ENCODE measurements at regions not wholly inside any gene's neighbourhood (a gene's known extent, or its start where the extent isn't known, plus 50 kb on each side); places are given as distances from the start of the nearest gene placed in this dataset.

DNA sequence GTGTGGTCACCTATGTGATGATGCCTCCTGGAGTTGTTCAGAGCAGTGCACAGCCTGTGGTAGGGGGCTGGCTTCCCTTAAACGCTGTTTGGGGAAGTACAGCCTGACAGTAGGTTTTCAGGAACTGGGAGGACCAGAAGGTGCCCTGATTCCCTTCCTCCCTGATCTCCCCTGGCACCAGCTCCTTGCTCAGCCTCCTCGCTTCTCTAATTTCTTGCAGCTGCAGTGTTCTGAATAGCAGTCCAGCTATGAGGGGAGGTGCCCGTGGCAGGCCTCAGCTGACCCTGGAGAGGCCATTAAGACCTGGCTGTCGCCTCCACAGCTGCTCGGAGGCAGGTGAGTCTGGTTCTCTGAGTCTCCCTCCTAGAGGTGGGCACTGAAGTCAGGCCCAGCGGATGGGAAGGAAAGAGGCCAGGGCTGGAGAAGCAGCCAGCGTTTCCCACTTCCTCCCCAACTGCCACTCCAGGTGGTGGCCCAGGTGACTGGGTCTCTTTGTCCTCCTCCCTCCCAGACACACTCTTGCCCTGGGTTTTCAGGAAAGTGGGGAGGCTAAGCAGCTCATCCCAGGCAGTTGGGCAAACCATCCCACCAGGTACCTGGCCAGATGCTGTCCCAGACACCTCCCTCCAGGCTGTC lies 52.0 kb upstream of the RPL11 start:
- no peak for TF ChIP-seq CTCF (IDR thresholded peaks at IDR 0.05; ENCODE audit: low read depth, low read length)
- no peak overlapping the region for H3K4me3 ChIP-seq (ENCODE audit: low read depth, low read length)
- DNase-seq (ENCODE audit: low read depth, low spot score) = no peak
- in situ Hi-C loops (cut with HindIII; ENCODE audit: low sequenced_read_pairs) = no loop called here

DNA sequence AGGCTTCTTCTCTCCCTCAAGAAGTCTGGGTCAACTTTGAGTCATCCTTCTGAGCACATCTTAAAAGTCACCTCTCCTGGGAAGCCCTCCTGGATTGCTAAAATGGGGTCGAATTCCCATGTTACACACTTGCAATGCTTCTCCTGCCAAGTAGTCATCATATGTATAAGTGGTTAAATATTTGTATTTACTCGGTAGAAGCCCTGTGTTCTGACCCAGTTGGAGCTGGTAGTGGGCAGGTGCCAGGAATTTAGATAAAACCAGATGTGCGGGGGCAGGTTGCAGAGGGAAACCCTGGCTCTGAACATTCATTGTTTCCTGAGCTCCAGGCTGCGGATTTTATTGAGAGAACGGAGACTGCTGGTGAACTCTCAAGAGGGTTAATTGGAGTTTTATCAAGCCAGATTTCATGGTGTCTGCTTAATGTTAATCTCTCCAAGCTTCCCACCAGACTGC lies 52.8 kb upstream of the RPL11 start:
- in situ Hi-C loops (cut with HindIII; ENCODE audit: low sequenced_read_pairs) = no loop called here
- no peak for DNase-seq (ENCODE audit: low read depth, low spot score)
- no peak overlapping the region for H3K4me3 ChIP-seq (ENCODE audit: low read depth, low read length)
- no peak for TF ChIP-seq CTCF (IDR thresholded peaks at IDR 0.05; ENCODE audit: low read depth, low read length)

- in situ Hi-C loops (cut with HindIII; ENCODE audit: low sequenced_read_pairs) = no loop called here
- no peak overlapping the region for H3K4me3 ChIP-seq (ENCODE audit: low read depth, low read length)
- no peak for DNase-seq (ENCODE audit: low read depth, low spot score)
- no peak for TF ChIP-seq CTCF (IDR thresholded peaks at IDR 0.05; ENCODE audit: low read depth, low read length)
Measured at GRCh38 chr1:23638188-23638619, 53.4 kb upstream of the RPL11 start.

DNA sequence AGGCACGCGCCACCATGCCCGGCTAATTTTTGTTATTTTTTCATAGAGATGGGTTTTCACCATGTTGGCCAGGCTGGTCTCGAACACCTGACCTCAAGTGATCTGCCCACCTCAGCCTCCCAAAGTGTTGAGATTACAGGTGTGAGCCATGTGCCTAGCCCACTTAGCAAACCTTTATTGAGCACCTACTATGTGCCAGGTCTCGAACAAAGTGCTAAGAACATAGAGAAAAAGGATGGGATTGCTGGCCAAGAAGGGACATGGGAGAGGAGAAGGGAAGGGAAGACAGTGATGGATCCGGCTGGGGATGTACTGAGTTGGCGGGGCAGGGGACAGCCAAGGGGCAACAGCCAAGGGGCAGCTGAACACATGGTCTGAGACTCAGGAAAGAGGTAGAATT lies 55.6 kb upstream of the RPL11 start:
- DNase-seq (ENCODE audit: low read depth, low spot score) = no peak
- in situ Hi-C loops (cut with HindIII; ENCODE audit: low sequenced_read_pairs) = no loop called here
- no peak for TF ChIP-seq CTCF (IDR thresholded peaks at IDR 0.05; ENCODE audit: low read depth, low read length)
- no peak overlapping the region for H3K4me3 ChIP-seq (ENCODE audit: low read depth, low read length)

GRCh38 chr1:23634840-23635651 lies 56.6 kb upstream of the RPL11 start:
- in situ Hi-C loops (cut with HindIII; ENCODE audit: low sequenced_read_pairs) = no loop called here
- peak; percentile 93 for TF ChIP-seq CTCF (IDR thresholded peaks at IDR 0.05; ENCODE audit: low read depth, low read length)
- peak overlapping the region; percentile 45 for H3K4me3 ChIP-seq (ENCODE audit: low read depth, low read length)
- DNase-seq (ENCODE audit: low read depth, low spot score) = peak; percentile 81

- TF ChIP-seq CTCF (IDR thresholded peaks at IDR 0.05; ENCODE audit: low read depth, low read length) = no peak
- no peak overlapping the region for H3K4me3 ChIP-seq (ENCODE audit: low read depth, low read length)
- in situ Hi-C loops (cut with HindIII; ENCODE audit: low sequenced_read_pairs) = no loop called here
- DNase-seq (ENCODE audit: low read depth, low spot score) = no peak
Measured at GRCh38 chr1:23634518-23634839, 57.1 kb upstream of the RPL11 start.
